ENCODE measurements at regions not wholly inside any gene's neighbourhood (a gene's known extent, or its start where the extent isn't known, plus 50 kb on each side); places are given as distances from the start of the nearest gene placed in this dataset.

- no peaks in the 10 kb centered on the region for H3K79me2 ChIP-seq (replicated peaks; ENCODE audit: insufficient read depth, low read length)
- no peak overlapping the region for H2AFZ ChIP-seq (ENCODE audit: low read depth, low read length)
- TF ChIP-seq POLR2AphosphoS5 (IDR thresholded peaks at IDR 0.05) (no peak), EZH2 (IDR thresholded peaks at IDR 0.05; ENCODE audit: borderline replicate concordance, insufficient read depth, low read length, poor library complexity, severe bottlenecking) (no peak), RAD21 (conservative IDR thresholded peaks at IDR 0.05) (no peak), EP300 (conservative IDR thresholded peaks at IDR 0.05; ENCODE audit: poor library complexity, severe bottlenecking) (no peak), TAF1 (IDR thresholded peaks at IDR 0.05; ENCODE audit: low read depth) (no peak)
- TF ChIP-seq, protein P1, sequence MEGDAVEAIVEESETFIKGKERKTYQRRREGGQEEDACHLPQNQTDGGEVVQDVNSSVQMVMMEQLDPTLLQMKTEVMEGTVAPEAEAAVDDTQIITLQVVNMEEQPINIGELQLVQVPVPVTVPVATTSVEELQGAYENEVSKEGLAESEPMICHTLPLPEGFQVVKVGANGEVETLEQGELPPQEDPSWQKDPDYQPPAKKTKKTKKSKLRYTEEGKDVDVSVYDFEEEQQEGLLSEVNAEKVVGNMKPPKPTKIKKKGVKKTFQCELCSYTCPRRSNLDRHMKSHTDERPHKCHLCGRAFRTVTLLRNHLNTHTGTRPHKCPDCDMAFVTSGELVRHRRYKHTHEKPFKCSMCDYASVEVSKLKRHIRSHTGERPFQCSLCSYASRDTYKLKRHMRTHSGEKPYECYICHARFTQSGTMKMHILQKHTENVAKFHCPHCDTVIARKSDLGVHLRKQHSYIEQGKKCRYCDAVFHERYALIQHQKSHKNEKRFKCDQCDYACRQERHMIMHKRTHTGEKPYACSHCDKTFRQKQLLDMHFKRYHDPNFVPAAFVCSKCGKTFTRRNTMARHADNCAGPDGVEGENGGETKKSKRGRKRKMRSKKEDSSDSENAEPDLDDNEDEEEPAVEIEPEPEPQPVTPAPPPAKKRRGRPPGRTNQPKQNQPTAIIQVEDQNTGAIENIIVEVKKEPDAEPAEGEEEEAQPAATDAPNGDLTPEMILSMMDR (IDR thresholded peaks at IDR 0.05; ENCODE audit: poor library complexity, severe bottlenecking) = no peak
- no peaks in the 10 kb centered on the region for H3K9me2 ChIP-seq (ENCODE audit: insufficient read depth, low read length)
- no peaks in the 10 kb centered on the region for H3K27me3 ChIP-seq (ENCODE audit: insufficient read depth, low read depth, low read length)
- no peaks in the 10 kb centered on the region for H3K36me3 ChIP-seq (ENCODE audit: insufficient read depth, low read length)
- no peaks in the 10 kb centered on the region for H4K20me1 ChIP-seq (ENCODE audit: insufficient read depth)
- H3K4me2 ChIP-seq (ENCODE audit: low read length) = no peak overlapping the region
- H3F3A ChIP-seq (ENCODE audit: insufficient read depth, low read length, poor library complexity, severe bottlenecking) = no peaks in the 10 kb centered on the region
- no peaks in the 10 kb centered on the region for H3K9me3 ChIP-seq (ENCODE audit: low read length)
- H3K9ac ChIP-seq (ENCODE audit: low read length) = no peak overlapping the region
- H3K27ac ChIP-seq (ENCODE audit: low read length) = no peak overlapping the region
- no peak overlapping the region for H3K4me3 ChIP-seq (ENCODE audit: low read length)
Measured at GRCh38 chr15:47888385-47889100, 171.2 kb downstream of the SEMA6D start.

- H3K9me2 ChIP-seq (ENCODE audit: insufficient read depth, low read length) = no peaks in the 10 kb centered on the region
- H3K79me2 ChIP-seq (replicated peaks; ENCODE audit: insufficient read depth, low read length) = no peaks in the 10 kb centered on the region
- H3F3A ChIP-seq (ENCODE audit: insufficient read depth, low read length, poor library complexity, severe bottlenecking) = no peaks in the 10 kb centered on the region
- no peak overlapping the region for H3K4me2 ChIP-seq (ENCODE audit: low read length)
- H3K9ac ChIP-seq (ENCODE audit: low read length) = no peak overlapping the region
- H3K36me3 ChIP-seq (ENCODE audit: insufficient read depth, low read length) = no peaks in the 10 kb centered on the region
- H3K27ac ChIP-seq (ENCODE audit: low read length) = no peak overlapping the region
- H3K9me3 ChIP-seq (ENCODE audit: low read length) = no peaks in the 10 kb centered on the region
- H3K4me3 ChIP-seq (ENCODE audit: low read length) = no peak overlapping the region
- H4K20me1 ChIP-seq (ENCODE audit: insufficient read depth) = no peaks in the 10 kb centered on the region
- no peaks in the 10 kb centered on the region for H3K27me3 ChIP-seq (ENCODE audit: insufficient read depth, low read depth, low read length)
- H2AFZ ChIP-seq (ENCODE audit: low read depth, low read length) = no peak overlapping the region
- no peak for TF ChIP-seq SMC3 (conservative IDR thresholded peaks at IDR 0.05; ENCODE audit: poor library complexity)
- no peak for TF ChIP-seq POLR2AphosphoS5 (IDR thresholded peaks at IDR 0.05)
- TF ChIP-seq, protein P1 (IDR thresholded peaks at IDR 0.05; ENCODE audit: poor library complexity, severe bottlenecking) = no peak
- no peak for TF ChIP-seq MXI1 (conservative IDR thresholded peaks at IDR 0.05; ENCODE audit: poor library complexity, severe bottlenecking)
- no peak for TF ChIP-seq EZH2 (IDR thresholded peaks at IDR 0.05; ENCODE audit: borderline replicate concordance, insufficient read depth, low read length, poor library complexity, severe bottlenecking)
- TF ChIP-seq RAD21 (conservative IDR thresholded peaks at IDR 0.05) = no peak
- no peak for TF ChIP-seq EP300 (conservative IDR thresholded peaks at IDR 0.05; ENCODE audit: poor library complexity, severe bottlenecking)
- TF ChIP-seq, protein P2, sequence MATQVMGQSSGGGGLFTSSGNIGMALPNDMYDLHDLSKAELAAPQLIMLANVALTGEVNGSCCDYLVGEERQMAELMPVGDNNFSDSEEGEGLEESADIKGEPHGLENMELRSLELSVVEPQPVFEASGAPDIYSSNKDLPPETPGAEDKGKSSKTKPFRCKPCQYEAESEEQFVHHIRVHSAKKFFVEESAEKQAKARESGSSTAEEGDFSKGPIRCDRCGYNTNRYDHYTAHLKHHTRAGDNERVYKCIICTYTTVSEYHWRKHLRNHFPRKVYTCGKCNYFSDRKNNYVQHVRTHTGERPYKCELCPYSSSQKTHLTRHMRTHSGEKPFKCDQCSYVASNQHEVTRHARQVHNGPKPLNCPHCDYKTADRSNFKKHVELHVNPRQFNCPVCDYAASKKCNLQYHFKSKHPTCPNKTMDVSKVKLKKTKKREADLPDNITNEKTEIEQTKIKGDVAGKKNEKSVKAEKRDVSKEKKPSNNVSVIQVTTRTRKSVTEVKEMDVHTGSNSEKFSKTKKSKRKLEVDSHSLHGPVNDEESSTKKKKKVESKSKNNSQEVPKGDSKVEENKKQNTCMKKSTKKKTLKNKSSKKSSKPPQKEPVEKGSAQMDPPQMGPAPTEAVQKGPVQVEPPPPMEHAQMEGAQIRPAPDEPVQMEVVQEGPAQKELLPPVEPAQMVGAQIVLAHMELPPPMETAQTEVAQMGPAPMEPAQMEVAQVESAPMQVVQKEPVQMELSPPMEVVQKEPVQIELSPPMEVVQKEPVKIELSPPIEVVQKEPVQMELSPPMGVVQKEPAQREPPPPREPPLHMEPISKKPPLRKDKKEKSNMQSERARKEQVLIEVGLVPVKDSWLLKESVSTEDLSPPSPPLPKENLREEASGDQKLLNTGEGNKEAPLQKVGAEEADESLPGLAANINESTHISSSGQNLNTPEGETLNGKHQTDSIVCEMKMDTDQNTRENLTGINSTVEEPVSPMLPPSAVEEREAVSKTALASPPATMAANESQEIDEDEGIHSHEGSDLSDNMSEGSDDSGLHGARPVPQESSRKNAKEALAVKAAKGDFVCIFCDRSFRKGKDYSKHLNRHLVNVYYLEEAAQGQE (IDR thresholded peaks at IDR 0.05; ENCODE audit: borderline replicate concordance) = no peak
- no peak for TF ChIP-seq TAF1 (IDR thresholded peaks at IDR 0.05; ENCODE audit: low read depth)
Measured at GRCh38 chr15:47890397-47891150, 173.3 kb downstream of the SEMA6D start.
